ENCODE measurements at regions not wholly inside any gene's neighbourhood (a gene's known extent, or its start where the extent isn't known, plus 50 kb on each side); places are given as distances from the start of the nearest gene placed in this dataset.
"Not testable (repeated sequence)": the region's sequence is repeated elsewhere in the genome, so short reads cannot be mapped to it uniquely, and the experiment has no call there.

- no peak overlapping the region for H2BK15ac ChIP-seq (ENCODE audit: low read length)
- H3K4me2 ChIP-seq (ENCODE audit: insufficient read depth, low read length, poor library complexity, severe bottlenecking) = no peak overlapping the region
- no peak overlapping the region for H2BK5ac ChIP-seq (ENCODE audit: low read length)
- no peak overlapping the region for H3K27ac ChIP-seq (replicated peaks; ENCODE audit: low read length)
- H4K91ac ChIP-seq (ENCODE audit: low read depth, low read length, poor library complexity) = no peak overlapping the region
- peak overlapping the region; percentile 59 for H2AFZ ChIP-seq (ENCODE audit: low read length)
- no peak overlapping the region for H3K18ac ChIP-seq (ENCODE audit: low read length)
- H2BK12ac ChIP-seq (ENCODE audit: low read length) = no peak overlapping the region
- no peak overlapping the region for H3K9ac ChIP-seq (ENCODE audit: low read depth, low read length, poor library complexity)
- H2BK120ac ChIP-seq (ENCODE audit: low read depth, low read length) = no peak overlapping the region
- no peak overlapping the region for H3K4me3 ChIP-seq (ENCODE audit: low read length in 2 of 2)
- H3K36me3 ChIP-seq (replicated peaks in 1 of 2; ENCODE audit: control insufficient read depth in 2 of 2, insufficient read depth in 2 of 2, low read length in 2 of 2) = no peaks in the 10 kb centered on the region
- no peak overlapping the region for H3K14ac ChIP-seq (ENCODE audit: low read length)
- WGBS, 2 donors (ENCODE audit: extremely low coverage in 2 of 2, insufficient read length in 2 of 2, insufficient replicate concordance in 1 of 2) = no CpG with 5 or more reads among the region's 9 CpGs
- no peaks in the 10 kb centered on the region for H3K27me3 ChIP-seq (ENCODE audit: control insufficient read depth in 3 of 3, insufficient read depth in 3 of 3, low read depth in 1 of 3, low read length in 3 of 3)
- no peaks in the 10 kb centered on the region for H3K79me1 ChIP-seq (ENCODE audit: low read depth, low read length)
- DNase-seq (ENCODE audit: low spot score) = no peak
- H3K4ac ChIP-seq (ENCODE audit: low read length) = no peak overlapping the region
- H3K4me1 ChIP-seq (ENCODE audit: control insufficient read depth in 2 of 2, insufficient read depth in 1 of 2, low read depth in 1 of 2, low read length in 2 of 2) = no peaks in the 10 kb centered on the region
- H3K23ac ChIP-seq (ENCODE audit: low read depth, low read length, poor library complexity) = no peak overlapping the region
- no peak overlapping the region for H2AK5ac ChIP-seq (ENCODE audit: low read depth, low read length)
- H3K9me3 ChIP-seq (replicated peaks in 1 of 2; ENCODE audit: control insufficient read depth in 2 of 2, insufficient read depth in 1 of 2, low read depth in 1 of 2, low read length in 2 of 2) = peaks cover 0 to 2% of the 10 kb centered on the region in 2 donors
- no peak overlapping the region for H4K8ac ChIP-seq (ENCODE audit: low read depth, low read length)
Observed at GRCh38 chrX:826448-826847, 195.9 kb downstream of the SHOX start.

- no peak overlapping the region for H4K91ac ChIP-seq (ENCODE audit: low read depth, low read length, poor library complexity)
- no peaks in the 10 kb centered on the region for H3K36me3 ChIP-seq (replicated peaks in 1 of 2; ENCODE audit: control insufficient read depth in 2 of 2, insufficient read depth in 2 of 2, low read length in 2 of 2)
- H3K4ac ChIP-seq (ENCODE audit: low read length) = no peak overlapping the region
- H2AFZ ChIP-seq (ENCODE audit: low read length) = peak overlapping the region; percentile 59
- no peak overlapping the region for H3K14ac ChIP-seq (ENCODE audit: low read length)
- no peak overlapping the region for H2BK12ac ChIP-seq (ENCODE audit: low read length)
- no peaks in the 10 kb centered on the region for H3K27me3 ChIP-seq (ENCODE audit: control insufficient read depth in 3 of 3, insufficient read depth in 3 of 3, low read depth in 1 of 3, low read length in 3 of 3)
- no CpG with 5 or more reads among the region's 11 CpGs for WGBS, 2 donors (ENCODE audit: extremely low coverage in 2 of 2, insufficient read length in 2 of 2, insufficient replicate concordance in 1 of 2)
- H2BK5ac ChIP-seq (ENCODE audit: low read length) = no peak overlapping the region
- no peak overlapping the region for H3K27ac ChIP-seq (replicated peaks; ENCODE audit: low read length)
- H3K79me1 ChIP-seq (ENCODE audit: low read depth, low read length) = no peaks in the 10 kb centered on the region
- H2BK15ac ChIP-seq (ENCODE audit: low read length) = no peak overlapping the region
- no peak overlapping the region for H4K8ac ChIP-seq (ENCODE audit: low read depth, low read length)
- H3K18ac ChIP-seq (ENCODE audit: low read length) = no peak overlapping the region
- H3K23ac ChIP-seq (ENCODE audit: low read depth, low read length, poor library complexity) = no peak overlapping the region
- no peak overlapping the region for H3K9ac ChIP-seq (ENCODE audit: low read depth, low read length, poor library complexity)
- H3K9me3 ChIP-seq (replicated peaks in 1 of 2; ENCODE audit: control insufficient read depth in 2 of 2, insufficient read depth in 1 of 2, low read depth in 1 of 2, low read length in 2 of 2) = peaks cover 0 to 4% of the 10 kb centered on the region in 2 donors
- no peak for DNase-seq (ENCODE audit: low spot score)
- H3K4me3 ChIP-seq (ENCODE audit: low read length in 2 of 2) = no peak overlapping the region
- no peaks in the 10 kb centered on the region for H3K4me1 ChIP-seq (ENCODE audit: control insufficient read depth in 2 of 2, insufficient read depth in 1 of 2, low read depth in 1 of 2, low read length in 2 of 2)
- no peak overlapping the region for H3K4me2 ChIP-seq (ENCODE audit: insufficient read depth, low read length, poor library complexity, severe bottlenecking)
- H2AK5ac ChIP-seq (ENCODE audit: low read depth, low read length) = no peak overlapping the region
- H2BK120ac ChIP-seq (ENCODE audit: low read depth, low read length) = no peak overlapping the region
Observed at GRCh38 chrX:825991-826390, 195.4 kb downstream of the SHOX start.

DNA sequence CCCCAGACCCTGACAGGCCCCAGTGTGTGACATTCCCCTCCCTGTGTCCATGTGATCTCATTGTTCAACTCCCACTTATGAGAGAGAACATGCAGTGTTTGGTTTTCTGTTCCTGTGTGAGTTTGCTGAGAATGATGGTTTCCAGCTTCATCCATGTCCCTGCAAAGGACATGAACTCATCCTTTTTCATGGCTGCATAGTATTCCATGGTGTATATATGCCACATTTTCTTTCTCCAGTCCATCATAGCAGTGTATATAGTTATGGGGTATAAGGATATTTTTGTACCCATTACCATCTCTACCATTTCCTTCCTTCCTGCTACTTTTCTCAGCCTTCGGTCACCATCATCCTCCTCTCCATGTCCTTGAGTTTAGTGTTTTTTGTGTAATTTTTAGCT is 192.5 kb downstream of the SHOX start:
- not testable (repeated sequence) for H3K27me3 ChIP-seq (ENCODE audit: control insufficient read depth in 3 of 3, insufficient read depth in 3 of 3, low read depth in 1 of 3, low read length in 3 of 3)

GRCh38 chrX:821327-822107 is 190.9 kb downstream of the SHOX start:
- no peak overlapping the region for H3K27ac ChIP-seq (replicated peaks; ENCODE audit: low read length)
- H3K4me1 ChIP-seq (ENCODE audit: control insufficient read depth in 2 of 2, insufficient read depth in 1 of 2, low read depth in 1 of 2, low read length in 2 of 2) = no peaks in the 10 kb centered on the region
- H2BK15ac ChIP-seq (ENCODE audit: low read length) = no peak overlapping the region
- H2BK120ac ChIP-seq (ENCODE audit: low read depth, low read length) = no peak overlapping the region
- no peak overlapping the region for H3K14ac ChIP-seq (ENCODE audit: low read length)
- peak overlapping the region; percentile 3 for H2AFZ ChIP-seq (ENCODE audit: low read length)
- no peak overlapping the region for H3K4me3 ChIP-seq (ENCODE audit: low read length in 2 of 2)
- H3K79me1 ChIP-seq (ENCODE audit: low read depth, low read length) = no peaks in the 10 kb centered on the region
- no peak for DNase-seq (ENCODE audit: low spot score)
- no peak overlapping the region for H3K4ac ChIP-seq (ENCODE audit: low read length)
- H3K27me3 ChIP-seq (ENCODE audit: control insufficient read depth in 3 of 3, insufficient read depth in 3 of 3, low read depth in 1 of 3, low read length in 3 of 3) = no peaks in the 10 kb centered on the region
- no peak overlapping the region for H4K91ac ChIP-seq (ENCODE audit: low read depth, low read length, poor library complexity)
- no peaks in the 10 kb centered on the region for H3K36me3 ChIP-seq (replicated peaks in 1 of 2; ENCODE audit: control insufficient read depth in 2 of 2, insufficient read depth in 2 of 2, low read length in 2 of 2)
- WGBS, 2 donors (ENCODE audit: extremely low coverage in 2 of 2, insufficient read length in 2 of 2, insufficient replicate concordance in 1 of 2) = no CpG with 5 or more reads among the region's 12 CpGs
- H2AK5ac ChIP-seq (ENCODE audit: low read depth, low read length) = no peak overlapping the region
- no peak overlapping the region for H3K23ac ChIP-seq (ENCODE audit: low read depth, low read length, poor library complexity)
- no peak overlapping the region for H4K8ac ChIP-seq (ENCODE audit: low read depth, low read length)
- no peak overlapping the region for H2BK12ac ChIP-seq (ENCODE audit: low read length)
- H3K9me3 ChIP-seq (replicated peaks in 1 of 2; ENCODE audit: control insufficient read depth in 2 of 2, insufficient read depth in 1 of 2, low read depth in 1 of 2, low read length in 2 of 2) = peaks cover 0 to 3% of the 10 kb centered on the region in 2 donors
- no peak overlapping the region for H3K4me2 ChIP-seq (ENCODE audit: insufficient read depth, low read length, poor library complexity, severe bottlenecking)
- H3K9ac ChIP-seq (ENCODE audit: low read depth, low read length, poor library complexity) = no peak overlapping the region
- no peak overlapping the region for H2BK5ac ChIP-seq (ENCODE audit: low read length)
- no peak overlapping the region for H3K18ac ChIP-seq (ENCODE audit: low read length)

More for the DNA sequence above, 192.5 kb downstream of the SHOX start:
- not testable (repeated sequence) for H4K91ac ChIP-seq (ENCODE audit: low read depth, low read length, poor library complexity); H3K18ac ChIP-seq (ENCODE audit: low read length); H3K4me2 ChIP-seq (ENCODE audit: insufficient read depth, low read length, poor library complexity, severe bottlenecking); H2AFZ ChIP-seq (ENCODE audit: low read length); H3K79me1 ChIP-seq (ENCODE audit: low read depth, low read length); DNase-seq (ENCODE audit: low spot score); H3K4me3 ChIP-seq (ENCODE audit: low read length in 2 of 2); H3K4ac ChIP-seq (ENCODE audit: low read length); H3K27ac ChIP-seq (replicated peaks; ENCODE audit: low read length); H3K14ac ChIP-seq (ENCODE audit: low read length); H3K36me3 ChIP-seq (replicated peaks in 1 of 2; ENCODE audit: control insufficient read depth in 2 of 2, insufficient read depth in 2 of 2, low read length in 2 of 2); H2BK5ac ChIP-seq (ENCODE audit: low read length); H3K9me3 ChIP-seq (replicated peaks in 1 of 2; ENCODE audit: control insufficient read depth in 2 of 2, insufficient read depth in 1 of 2, low read depth in 1 of 2, low read length in 2 of 2); H2BK120ac ChIP-seq (ENCODE audit: low read depth, low read length); H2BK12ac ChIP-seq (ENCODE audit: low read length); H3K23ac ChIP-seq (ENCODE audit: low read depth, low read length, poor library complexity); H2BK15ac ChIP-seq (ENCODE audit: low read length); H4K8ac ChIP-seq (ENCODE audit: low read depth, low read length); H3K9ac ChIP-seq (ENCODE audit: low read depth, low read length, poor library complexity); H2AK5ac ChIP-seq (ENCODE audit: low read depth, low read length); H3K4me1 ChIP-seq (ENCODE audit: control insufficient read depth in 2 of 2, insufficient read depth in 1 of 2, low read depth in 1 of 2, low read length in 2 of 2)
- no CpG with 5 or more reads among the region's 1 CpG for WGBS, 2 donors (ENCODE audit: extremely low coverage in 2 of 2, insufficient read length in 2 of 2, insufficient replicate concordance in 1 of 2)
